IMR-90 (cell line): ENCODE measurements at regions not wholly inside any gene's neighbourhood (a gene's known extent, or its start where the extent isn't known, plus 50 kb on each side); places are given as distances from the start of the nearest gene placed in this dataset.

ENCODE experiments used
- ATAC-seq: fragments of 200-7000 bp; cut with Tn5 transposase; 2 replicates; pipeline ENCODE4 v1.9.1; 2020; ENCODE audit warnings: low read depth, mild to moderate bottlenecking, moderate library complexity
- BruUV-seq: library from RNA; stranded (reverse); fragments of 400-500 nt; replicated peaks from 2 replicates; lab custom pipeline; 2021; lab: Mats Ljungman, UMichigan
- CTCF ChIA-PET: fragments of 300-600 bp; formaldehyde crosslinking; extraction: SDS; loops from one replicate; lab custom pipeline; 2021; ENCODE audit warnings: antibody characterized with exemption; lab: Yijun Ruan, JAX
- POLR2A ChIA-PET: fragments of 300-600 bp; sonication (Branson Sonifier 250); formaldehyde crosslinking; loops from one replicate; lab custom pipeline; 2022; ENCODE audit warnings: antibody characterized with exemption; ENCODE audit not compliant: unreplicated experiment; lab: Charles Lee
- DNase-seq: peaks from one replicate; pipeline ENCODE4 v3.0.0; 2013
- H2AFZ ChIP-seq: replicated peaks from 2 replicates; pipeline ENCODE3; 2013; ENCODE audit warnings: low read length, mild to moderate bottlenecking; ENCODE audit not compliant: poor library complexity
- H2AK5ac ChIP-seq: 2 replicates; pipeline ENCODE4 v1.6.1; 2013; ENCODE audit warnings: low read depth, low read length, inconsistent platforms
- H2AK9ac ChIP-seq: replicated peaks from 2 replicates; pipeline ENCODE3; 2013; ENCODE audit warnings: mild to moderate bottlenecking, low read depth, low read length, moderate library complexity; ENCODE audit not compliant: poor library complexity
- H2BK120ac ChIP-seq: 2 replicates; pipeline ENCODE4 v1.6.1; 2013; ENCODE audit warnings: low read depth, low read length, inconsistent platforms
- H2BK15ac ChIP-seq: 3 replicates; pipeline ENCODE4 v1.6.1; 2013; ENCODE audit warnings: low read depth, low read length, inconsistent platforms
- H2BK20ac ChIP-seq: 2 replicates; pipeline ENCODE4 v1.6.1; 2013; ENCODE audit warnings: low read depth, mild to moderate bottlenecking, inconsistent platforms, low read length, moderate library complexity
- H2BK5ac ChIP-seq: 2 replicates; pipeline ENCODE4 v1.6.1; 2013; ENCODE audit warnings: mild to moderate bottlenecking, low read depth, low read length, inconsistent platforms; ENCODE audit not compliant: poor library complexity, severe bottlenecking
- H3K14ac ChIP-seq: replicated peaks from 2 replicates; pipeline ENCODE4 v1.6.1; 2013; ENCODE audit warnings: low read depth, low read length, inconsistent platforms
- H3K18ac ChIP-seq: 2 replicates; pipeline ENCODE4 v1.6.1; 2013; ENCODE audit warnings: low read depth, low read length, control low read depth
- H3K23ac ChIP-seq: 2 replicates; pipeline ENCODE4 v1.6.1; 2013; ENCODE audit warnings: low read depth, low read length, inconsistent platforms
- H3K27ac ChIP-seq: 2 replicates; pipeline ENCODE4 v1.5.1; 2013; ENCODE audit warnings: mild to moderate bottlenecking, control low read depth, low read length; ENCODE audit not compliant: insufficient read depth
- H3K27me3 ChIP-seq: 2 replicates; pipeline ENCODE4 v1.6.1; 2013; ENCODE audit warnings: low read length; ENCODE audit not compliant: control insufficient read depth, insufficient read depth
- H3K36me3 ChIP-seq: 2 replicates; pipeline ENCODE4 v1.6.1; 2013; ENCODE audit warnings: low read length, mixed read lengths; ENCODE audit not compliant: control insufficient read depth, insufficient read depth
- H3K4ac ChIP-seq: 2 replicates; pipeline ENCODE4 v1.6.1; 2013; ENCODE audit warnings: low read depth, low read length, inconsistent platforms
- H3K4me1 ChIP-seq: 2 replicates; pipeline ENCODE4 v1.6.1; 2013; ENCODE audit warnings: low read length, mixed read lengths; ENCODE audit not compliant: control insufficient read depth, insufficient read depth
- H3K4me2 ChIP-seq: 2 replicates; pipeline ENCODE4 v1.6.1; 2013; ENCODE audit warnings: low read depth, mild to moderate bottlenecking, control low read depth, low read length, moderate library complexity
- H3K4me3 ChIP-seq: 2 replicates; pipeline ENCODE4 v1.5.1; 2013; ENCODE audit warnings: low read depth, mild to moderate bottlenecking, control low read depth, low read length, moderate library complexity; ENCODE audit not compliant: insufficient read depth
- H3K56ac ChIP-seq: 2 replicates; pipeline ENCODE4 v1.6.1; 2013; ENCODE audit warnings: low read length, inconsistent platforms; ENCODE audit not compliant: insufficient read depth; ENCODE audit errors: extremely low read depth
- H3K79me1 ChIP-seq, 2 experiments: 2 replicates each; pipeline ENCODE4 v1.6.1; 2013; ENCODE audit warnings: low read length in 2 of 2, inconsistent platforms in 1 of 2, low read depth in 1 of 2
- H3K9ac ChIP-seq: 2 replicates; pipeline ENCODE4 v1.6.1; 2013; ENCODE audit warnings: low read depth, low read length, control low read depth
- H3K9me1 ChIP-seq: 2 replicates; pipeline ENCODE4 v1.6.1; 2013; ENCODE audit warnings: low read length, inconsistent platforms; ENCODE audit not compliant: insufficient read depth
- H3K9me3 ChIP-seq: 2 replicates; pipeline ENCODE4 v1.6.1; 2013; ENCODE audit warnings: low read length; ENCODE audit not compliant: control insufficient read depth, insufficient read depth
- H4K20me1 ChIP-seq: 2 replicates; pipeline ENCODE4 v1.6.1; 2013; ENCODE audit warnings: low read length, inconsistent platforms; ENCODE audit not compliant: insufficient read depth
- H4K5ac ChIP-seq: 2 replicates; pipeline ENCODE4 v1.6.1; 2013; ENCODE audit warnings: mild to moderate bottlenecking, low read depth, low read length, control low read depth
- H4K8ac ChIP-seq, 2 experiments: 2 replicates each; pipeline ENCODE4 v1.6.1; 2013; ENCODE audit warnings: low read depth in 2 of 2, low read length in 2 of 2, control low read depth in 1 of 2, inconsistent platforms in 1 of 2
- H4K91ac ChIP-seq: 2 replicates; pipeline ENCODE4 v1.6.1; 2013; ENCODE audit warnings: low read depth, low read length, inconsistent platforms; ENCODE audit not compliant: insufficient read depth
- BHLHE40 ChIP-seq: fragments of 150-350 bp; IDR thresholded peaks from 2 replicates; pipeline ENCODE4 v1.6.1; 2016; ENCODE audit warnings: mild to moderate bottlenecking, low read depth, low read length
- CEBPB ChIP-seq: IDR thresholded peaks from 2 replicates; pipeline ENCODE4 v1.6.1; 2012; ENCODE audit warnings: low read depth, low read length, improper control_type of control experiment
- CHD1 ChIP-seq: IDR thresholded peaks from 2 replicates; pipeline ENCODE4 v1.6.1; 2012; ENCODE audit warnings: low read depth, low read length, improper control_type of control experiment
- CTCF ChIP-seq: conservative IDR thresholded peaks from 2 replicates; pipeline ENCODE4 v1.5.1; 2012; ENCODE audit warnings: mild to moderate bottlenecking, low read depth, low read length, improper control_type of control experiment
- ELK1 ChIP-seq: fragments of 150-350 bp; IDR thresholded peaks from 2 replicates; pipeline ENCODE4 v1.6.1; 2016; ENCODE audit warnings: low read depth, mild to moderate bottlenecking, low read length, moderate library complexity, borderline replicate concordance
- FOS ChIP-seq: fragments of 150-350 bp; IDR thresholded peaks from 2 replicates; pipeline ENCODE4 v1.6.1; 2016; ENCODE audit warnings: low read depth, low read length
- MAFK ChIP-seq: IDR thresholded peaks from 2 replicates; pipeline ENCODE4 v1.6.1; 2012; ENCODE audit warnings: low read depth, low read length, improper control_type of control experiment
- MAZ ChIP-seq: IDR thresholded peaks from 2 replicates; pipeline ENCODE4 v1.6.1; 2012; ENCODE audit warnings: low read depth, mild to moderate bottlenecking, low read length, improper control_type of control experiment, moderate library complexity, borderline replicate concordance
- MXI1 ChIP-seq: IDR thresholded peaks from 2 replicates; pipeline ENCODE4 v1.6.1; 2012; ENCODE audit warnings: low read depth, mild to moderate bottlenecking, low read length, moderate library complexity, borderline replicate concordance
- NFE2L2 ChIP-seq: fragments of 150-350 bp; IDR thresholded peaks from 2 replicates; pipeline ENCODE4 v1.6.1; 2016; ENCODE audit warnings: low read depth, mild to moderate bottlenecking, low read length
- POLR2A ChIP-seq: IDR thresholded peaks from 2 replicates; pipeline ENCODE4 v1.6.1; 2012; ENCODE audit warnings: mild to moderate bottlenecking, low read depth, low read length
- RAD21 ChIP-seq: IDR thresholded peaks from 2 replicates; pipeline ENCODE4 v1.6.1; 2012; ENCODE audit warnings: low read length, improper control_type of control experiment
- RCOR1 ChIP-seq: IDR thresholded peaks from 2 replicates; pipeline ENCODE4 v1.6.1; 2012; ENCODE audit warnings: mild to moderate bottlenecking, low read length, improper control_type of control experiment; ENCODE audit not compliant: insufficient replicate concordance
- RFX5 ChIP-seq: IDR thresholded peaks from 2 replicates; pipeline ENCODE4 v1.8.0; 2012; ENCODE audit warnings: low read depth, mild to moderate bottlenecking, low read length, moderate library complexity
- SMC3 ChIP-seq: fragments of 150-350 bp; IDR thresholded peaks from 2 replicates; pipeline ENCODE4 v1.6.1; 2016; ENCODE audit warnings: low read depth, mild to moderate bottlenecking, antibody characterized with exemption, low read length, moderate library complexity
- USF2 ChIP-seq: fragments of 150-350 bp; IDR thresholded peaks from 2 replicates; pipeline ENCODE4 v1.6.1; 2017; ENCODE audit warnings: mild to moderate bottlenecking, antibody characterized with exemption, low read length, low read depth
- dilution Hi-C: fragments of 300-500 bp; cut with HindIII; formaldehyde crosslinking; loops from one replicate; pipeline ENCODE4 v1.14.3; 2018; ENCODE audit warnings: low sequenced_read_pairs; ENCODE audit not compliant: unreplicated experiment
- in situ Hi-C: fragments of 300-500 bp; cut with MboI; formaldehyde crosslinking; loops from 3 replicates; pipeline ENCODE4 v1.14.3; 2019; ENCODE audit warnings: low sequenced_read_pairs, inconsistent platforms, mixed read lengths
- intact Hi-C: fragments of 100-400 bp; cut with micrococcal nuclease; formaldehyde crosslinking; loops from 2 replicates; pipeline ENCODE4 v1.10.0; 2022

- intact Hi-C loops: no loop called here
- no peak for DNase-seq
- no peak overlapping the region for H2AK5ac ChIP-seq
- no peak overlapping the region for H2BK5ac ChIP-seq
- no peaks in the 10 kb centered on the region for H3K27me3 ChIP-seq
- no TSS peak for BruUV-seq
- dilution Hi-C loops: no loop called here
- H2AK9ac ChIP-seq: no peak overlapping the region
- no peaks in the 10 kb centered on the region for H3K4me1 ChIP-seq
- H3K36me3 ChIP-seq: no peaks in the 10 kb centered on the region
- H3K9me3 ChIP-seq: no peaks in the 10 kb centered on the region
- H2BK15ac ChIP-seq: no peak overlapping the region
- no peaks in the 10 kb centered on the region for H4K20me1 ChIP-seq
- no peak overlapping the region for H3K27ac ChIP-seq
- TF ChIP-seq RCOR1: no peak
- no peak for TF ChIP-seq MAZ
- TF ChIP-seq NFE2L2: no peak
- no peak for TF ChIP-seq USF2
- no peak for TF ChIP-seq ELK1
- no peak for TF ChIP-seq CEBPB
- no peak for TF ChIP-seq POLR2A
- no peak for TF ChIP-seq CTCF
- TF ChIP-seq SMC3: no peak
- no peak for TF ChIP-seq RFX5
- no peak for TF ChIP-seq MXI1
- TF ChIP-seq RAD21: no peak
- TF ChIP-seq MAFK: no peak
- TF ChIP-seq BHLHE40: no peak
- no peak for TF ChIP-seq FOS
- TF ChIP-seq CHD1: no peak
- H3K4me2 ChIP-seq: no peak overlapping the region
- CTCF ChIA-PET: no interaction called here
- H2AFZ ChIP-seq: no peak overlapping the region
- no peaks in the 10 kb centered on the region for H3K9me1 ChIP-seq
- H3K9ac ChIP-seq: no peak overlapping the region
- no peak overlapping the region for H4K5ac ChIP-seq
- H3K79me1 ChIP-seq: no peaks in the 10 kb centered on the region
- no peak for ATAC-seq
- no peak overlapping the region for H2BK120ac ChIP-seq
- no peak overlapping the region for H2BK20ac ChIP-seq
- H3K18ac ChIP-seq: no peak overlapping the region
- in situ Hi-C loops: no loop called here
- H4K8ac ChIP-seq: no peak overlapping the region
- H3K4ac ChIP-seq: no peak overlapping the region
- H3K14ac ChIP-seq: no peak overlapping the region
- POLR2A ChIA-PET: no interaction called here
- no peak overlapping the region for H4K91ac ChIP-seq
- H3K56ac ChIP-seq: no peak overlapping the region
- no peak overlapping the region for H3K4me3 ChIP-seq
- H3K23ac ChIP-seq: no peak overlapping the region
Measured at GRCh38 chr5:114644576-114644975, 282.7 kb downstream of the KCNN2 start.
